Panc1 (cell line): ENCODE measurements at regions not wholly inside any gene's neighbourhood (a gene's known extent, or its start where the extent isn't known, plus 50 kb on each side); places are given as distances from the start of the nearest gene placed in this dataset.

Experiments
- ATAC-seq: fragments of 200-7000 bp; cut with Tn5 transposase; 2 replicates; pipeline ENCODE4 v1.9.1; 2020; ENCODE audit warnings: mild to moderate bottlenecking, moderate library complexity
- BruUV-seq: library from RNA; stranded (reverse); fragments of 400-500 nt; replicated peaks from 2 replicates; lab custom pipeline; 2021; lab: Mats Ljungman, UMichigan
- CTCF ChIA-PET: fragments of 300-600 bp; sonication (Branson Sonifier 250); formaldehyde crosslinking; loops from one replicate; lab custom pipeline; 2022; ENCODE audit warnings: antibody characterized with exemption; lab: Charles Lee
- POLR2A ChIA-PET: fragments of 300-600 bp; sonication (Branson Sonifier 250); formaldehyde crosslinking; loops from one replicate; lab custom pipeline; 2022; ENCODE audit warnings: antibody characterized with exemption; lab: Charles Lee
- DNase-seq: peaks from one replicate; pipeline ENCODE4 v3.0.0-alpha.2; 2010; ENCODE audit warnings: low read depth, low spot score
- H3K27ac ChIP-seq: 2 replicates; pipeline ENCODE4 v1.5.1; 2011; ENCODE audit warnings: mild to moderate bottlenecking, low read length, inconsistent platforms
- H3K27me3 ChIP-seq: fragments of 200-500 bp; sonication (Bioruptor generic); 2 replicates; pipeline ENCODE4 v1.6.0; 2014; ENCODE audit warnings: low read length, inconsistent platforms; ENCODE audit not compliant: control insufficient read depth, insufficient read depth
- H3K36me3 ChIP-seq: fragments of 200-500 bp; sonication (Bioruptor generic); 2 replicates; pipeline ENCODE4 v1.5.1; 2014; ENCODE audit warnings: inconsistent platforms, mild to moderate bottlenecking, low read length, moderate library complexity; ENCODE audit not compliant: control insufficient read depth, insufficient read depth
- H3K4me1 ChIP-seq: 2 replicates; pipeline ENCODE4 v1.5.1; 2011; ENCODE audit warnings: inconsistent platforms, mild to moderate bottlenecking, low read length, moderate library complexity; ENCODE audit not compliant: control insufficient read depth, insufficient read depth
- H3K4me3 ChIP-seq, 2 experiments: 2 replicates each; pipeline ENCODE4 v1.5.1; 2011 to 2012; ENCODE audit warnings: low read depth in 2 of 2, low read length in 2 of 2, mild to moderate bottlenecking in 2 of 2, inconsistent platforms in 1 of 2, moderate library complexity in 1 of 2
- H3K9me3 ChIP-seq: fragments of 200-500 bp; sonication (Bioruptor generic); 2 replicates; pipeline ENCODE4 v1.5.1; 2014; ENCODE audit warnings: low read depth, mild to moderate bottlenecking, inconsistent platforms, low read length, moderate library complexity; ENCODE audit not compliant: control insufficient read depth, insufficient read depth
- CTCF ChIP-seq: fragments of 450-650 bp; IDR thresholded peaks from 2 replicates; pipeline ENCODE4 v1.5.1; 2017; ENCODE audit warnings: mild to moderate bottlenecking
- POLR2AphosphoS5 ChIP-seq: IDR thresholded peaks from 2 replicates; pipeline ENCODE4 v1.6.1; 2012; ENCODE audit warnings: mild to moderate bottlenecking, low read depth, low read length, moderate library complexity
- REST ChIP-seq, 2 experiments: IDR thresholded peaks; 2 replicates each; pipeline ENCODE4 v1.6.1; 2011 to 2012; ENCODE audit warnings: low read depth in 2 of 2, control low read depth in 1 of 2, low read length in 1 of 2, mild to moderate bottlenecking in 1 of 2, moderate library complexity in 1 of 2; ENCODE audit not compliant: insufficient read depth in 1 of 2
- SIN3A ChIP-seq: IDR thresholded peaks from 2 replicates; pipeline ENCODE4 v1.6.1; 2012; ENCODE audit warnings: low read depth, mild to moderate bottlenecking, low read length, moderate library complexity, borderline replicate concordance; ENCODE audit not compliant: insufficient read depth
- TCF7L2 ChIP-seq: IDR thresholded peaks from 2 replicates; pipeline ENCODE4 v1.6.1; 2011; ENCODE audit warnings: mild to moderate bottlenecking, low read depth, low read length, inconsistent platforms
- in situ Hi-C: cut with HindIII; loops from 2 replicates; pipeline ENCODE4 v1.10.0; 2016; ENCODE audit warnings: low sequenced_read_pairs, low pct_unique_long_range_greater_than_20kb
- intact Hi-C: fragments of 100-400 bp; cut with micrococcal nuclease; formaldehyde crosslinking; loops from one replicate; pipeline ENCODE4 v1.10.0; 2022; ENCODE audit not compliant: unreplicated experiment

DNA sequence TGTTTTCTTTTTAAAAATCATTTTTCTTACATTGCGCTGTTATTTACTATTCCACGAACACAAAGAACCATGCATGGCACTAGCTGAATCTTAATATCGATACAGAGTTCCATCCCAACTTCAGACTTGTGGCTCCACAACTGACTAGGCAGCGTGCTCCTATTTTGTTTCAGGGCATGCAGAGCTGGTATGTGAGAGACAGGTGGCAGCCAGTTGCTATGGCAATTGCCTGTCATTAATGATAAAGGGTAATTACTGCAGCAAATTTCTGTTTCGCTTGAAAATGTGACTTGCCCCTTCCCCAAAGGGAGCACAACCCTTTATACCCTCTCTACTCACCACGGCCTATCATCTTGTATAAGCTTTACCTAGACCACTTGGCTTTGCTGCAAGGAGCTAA, 113.1 kb upstream of the G2E3 start:
- Histone ChIP-seq H3K36me3 (no peaks in the 10 kb centered on the region), H3K27me3 (no peaks in the 10 kb centered on the region), H3K4me3 (no peak overlapping the region), H3K4me1 (no peaks in the 10 kb centered on the region), H3K27ac (no peak overlapping the region), H3K9me3 (no peaks in the 10 kb centered on the region)
- no TSS peak for BruUV-seq
- no peak for DNase-seq
- intact Hi-C loops = loop anchor here (10.0 kb wide), 1 partner anchor 901 kb away; no protein-coding TSS in a partner anchor
- in situ Hi-C loops = no loop called here
- CTCF ChIA-PET = no interaction called here
- ATAC-seq = no peak
- TF ChIP-seq POLR2AphosphoS5 (no peak), CTCF (no peak), SIN3A (no peak), TCF7L2 (no peak), REST (IDR thresholded peaks at IDR 0.05; ENCODE audit: insufficient read depth in 1 of 2, low read depth in 2 of 2, low read length in 1 of 2) (no peak)
- POLR2A ChIA-PET = no interaction called here

DNA sequence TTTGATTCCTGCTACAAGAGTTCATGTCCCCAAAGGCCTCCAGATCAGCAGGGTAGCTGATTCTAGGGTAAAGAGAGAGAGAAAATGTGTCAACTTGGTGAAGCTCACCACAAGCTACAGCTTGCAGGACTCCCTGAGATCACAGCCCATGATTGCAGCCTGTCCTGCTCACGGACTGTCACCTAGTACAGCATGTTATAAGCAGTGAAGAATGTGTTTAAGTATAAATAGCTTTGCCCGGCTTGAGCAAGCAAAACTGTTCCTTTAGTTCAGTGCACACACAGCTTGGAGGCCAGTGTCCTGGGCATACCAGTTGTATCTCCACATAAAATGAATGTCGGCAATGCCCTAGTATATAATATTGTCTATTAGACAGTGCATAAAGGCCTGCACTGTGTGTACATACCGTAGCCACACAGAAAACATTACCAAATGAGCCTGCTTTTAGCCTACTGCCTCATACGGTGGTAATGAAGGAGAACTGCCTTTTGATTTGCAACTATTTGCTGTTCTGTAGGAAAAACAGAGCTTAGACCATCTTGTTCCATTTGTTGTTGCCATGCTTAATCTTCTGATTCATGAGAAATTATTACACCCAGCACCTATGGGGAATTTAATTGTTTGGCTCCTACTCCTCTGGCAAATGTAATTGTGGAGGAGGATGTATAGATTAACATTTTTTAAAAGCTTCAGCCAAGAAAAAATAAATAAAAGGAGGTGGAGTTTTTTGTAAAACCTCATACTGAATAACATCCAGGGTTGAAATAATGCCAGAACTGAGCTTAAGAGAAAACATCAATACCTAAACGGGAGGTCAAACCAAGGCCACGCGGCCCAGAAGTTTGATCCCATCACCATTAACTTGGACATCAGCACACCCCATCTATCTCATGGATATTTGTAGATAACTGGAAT, 108.1 kb upstream of the G2E3 start:
- Histone ChIP-seq H3K36me3 (no peaks in the 10 kb centered on the region), H3K27ac (no peak overlapping the region), H3K4me1 (no peaks in the 10 kb centered on the region), H3K9me3 (no peaks in the 10 kb centered on the region), H3K4me3 (no peak overlapping the region), H3K27me3 (no peaks in the 10 kb centered on the region)
- DNase-seq = no peak
- POLR2A ChIA-PET = no interaction called here
- CTCF ChIA-PET = no interaction called here
- intact Hi-C loops = no loop called here
- ATAC-seq = no peak
- in situ Hi-C loops = no loop called here
- no TSS peak for BruUV-seq
- TF ChIP-seq POLR2AphosphoS5 = no peak
- no peak for TF ChIP-seq CTCF
- no peak for TF ChIP-seq SIN3A
- TF ChIP-seq REST (IDR thresholded peaks at IDR 0.05; ENCODE audit: insufficient read depth in 1 of 2, low read depth in 2 of 2, low read length in 1 of 2) = no peak
- no peak for TF ChIP-seq TCF7L2
